ENCODE measurements at regions not wholly inside any gene's neighbourhood (a gene's known extent, or its start where the extent isn't known, plus 50 kb on each side); places are given as distances from the start of the nearest gene placed in this dataset.

DNA sequence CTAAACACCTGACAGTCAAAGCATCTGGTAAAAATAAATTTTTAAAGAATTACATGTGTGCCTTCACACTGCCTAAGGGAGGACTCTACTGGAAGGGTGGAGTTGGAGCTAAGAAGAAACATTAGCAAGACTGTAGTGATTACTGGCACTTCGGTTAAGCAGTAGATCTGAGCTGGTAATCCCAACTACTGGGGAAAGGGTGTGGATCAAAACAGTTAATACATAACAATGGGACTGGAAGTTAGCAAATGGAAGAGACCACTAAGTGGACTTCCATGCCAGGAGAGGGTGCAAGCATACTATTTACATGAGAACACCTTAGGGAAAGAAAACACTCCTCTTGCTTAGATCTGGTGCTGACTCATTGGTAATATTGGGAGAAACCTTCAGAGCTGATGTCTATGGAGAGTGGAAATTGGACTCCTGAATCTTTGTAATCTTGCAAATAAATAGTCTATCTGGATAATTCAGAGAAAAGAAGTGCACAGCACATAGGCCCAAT is 519.6 kb upstream of the LINC00305 start:
- no peak overlapping the region for H3K4me3 ChIP-seq (ENCODE audit: low read depth, low read length)
- TF ChIP-seq, protein P1, sequence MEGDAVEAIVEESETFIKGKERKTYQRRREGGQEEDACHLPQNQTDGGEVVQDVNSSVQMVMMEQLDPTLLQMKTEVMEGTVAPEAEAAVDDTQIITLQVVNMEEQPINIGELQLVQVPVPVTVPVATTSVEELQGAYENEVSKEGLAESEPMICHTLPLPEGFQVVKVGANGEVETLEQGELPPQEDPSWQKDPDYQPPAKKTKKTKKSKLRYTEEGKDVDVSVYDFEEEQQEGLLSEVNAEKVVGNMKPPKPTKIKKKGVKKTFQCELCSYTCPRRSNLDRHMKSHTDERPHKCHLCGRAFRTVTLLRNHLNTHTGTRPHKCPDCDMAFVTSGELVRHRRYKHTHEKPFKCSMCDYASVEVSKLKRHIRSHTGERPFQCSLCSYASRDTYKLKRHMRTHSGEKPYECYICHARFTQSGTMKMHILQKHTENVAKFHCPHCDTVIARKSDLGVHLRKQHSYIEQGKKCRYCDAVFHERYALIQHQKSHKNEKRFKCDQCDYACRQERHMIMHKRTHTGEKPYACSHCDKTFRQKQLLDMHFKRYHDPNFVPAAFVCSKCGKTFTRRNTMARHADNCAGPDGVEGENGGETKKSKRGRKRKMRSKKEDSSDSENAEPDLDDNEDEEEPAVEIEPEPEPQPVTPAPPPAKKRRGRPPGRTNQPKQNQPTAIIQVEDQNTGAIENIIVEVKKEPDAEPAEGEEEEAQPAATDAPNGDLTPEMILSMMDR (IDR thresholded peaks at IDR 0.05; ENCODE audit: borderline replicate concordance, insufficient read depth, low read depth, low read length): no peak

DNA sequence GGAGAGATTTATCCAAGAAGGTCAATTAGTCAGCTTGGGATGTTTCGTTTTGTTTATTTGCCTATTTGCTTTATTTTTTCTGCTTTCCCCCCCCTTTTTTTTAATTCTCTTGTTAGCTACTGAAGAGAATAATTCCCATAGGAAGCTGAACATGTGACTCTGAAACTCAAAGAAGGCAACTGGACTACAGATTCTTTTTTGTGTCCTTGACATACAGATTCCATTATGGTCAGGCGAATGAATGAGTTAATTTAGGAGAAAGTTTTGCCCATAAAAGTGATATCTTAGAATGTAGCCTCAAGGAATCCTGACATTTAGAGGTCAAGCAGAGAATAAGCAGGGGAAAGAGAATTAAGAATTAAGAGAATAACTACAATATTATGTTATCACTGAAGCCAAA is 514.2 kb upstream of the LINC00305 start:
- TF ChIP-seq, protein P1 (IDR thresholded peaks at IDR 0.05; ENCODE audit: borderline replicate concordance, insufficient read depth, low read depth, low read length): no peak

GRCh38 chr18:64659196-64659595 is 510.3 kb upstream of the LINC00305 start:
- TF ChIP-seq, protein P1 (IDR thresholded peaks at IDR 0.05; ENCODE audit: borderline replicate concordance, insufficient read depth, low read depth, low read length): no peak
- H3K4me3 ChIP-seq (ENCODE audit: low read depth, low read length): no peak overlapping the region

More for the DNA sequence above, 514.2 kb upstream of the LINC00305 start:
- no peak overlapping the region for H3K4me3 ChIP-seq (ENCODE audit: low read depth, low read length)

DNA sequence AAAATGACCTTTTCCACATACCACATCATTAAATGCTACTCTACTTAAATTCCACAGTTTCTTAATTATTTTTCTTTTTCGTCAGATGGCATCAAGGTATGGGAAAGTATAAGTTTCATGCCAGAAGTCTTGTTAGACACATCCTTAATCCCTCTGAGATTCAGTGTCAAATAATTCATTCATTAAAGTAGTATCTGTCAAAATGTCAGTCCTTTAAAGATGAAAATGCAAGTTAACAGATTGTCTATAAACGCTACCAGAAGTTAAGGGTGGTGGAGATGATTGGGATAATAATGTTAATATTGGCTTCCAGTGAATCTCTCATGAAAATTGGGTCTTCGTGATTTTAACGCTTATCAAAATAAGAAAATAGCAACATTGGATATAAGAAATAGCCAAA is 504.2 kb upstream of the LINC00305 start:
- no peak overlapping the region for H3K4me3 ChIP-seq (ENCODE audit: low read depth, low read length)
- TF ChIP-seq, protein P1 (IDR thresholded peaks at IDR 0.05; ENCODE audit: borderline replicate concordance, insufficient read depth, low read depth, low read length): no peak

GRCh38 chr18:64650068-64650467 is 501.2 kb upstream of the LINC00305 start:
- TF ChIP-seq, protein P1 (IDR thresholded peaks at IDR 0.05; ENCODE audit: borderline replicate concordance, insufficient read depth, low read depth, low read length): no peak

GRCh38 chr18:64645753-64646152 is 496.9 kb upstream of the LINC00305 start:
- TF ChIP-seq, protein P1 (IDR thresholded peaks at IDR 0.05; ENCODE audit: borderline replicate concordance, insufficient read depth, low read depth, low read length): no peak
- no peak overlapping the region for H3K4me3 ChIP-seq (ENCODE audit: low read depth, low read length)

More at GRCh38 chr18:64650068-64650467, 501.2 kb upstream of the LINC00305 start:
- H3K4me3 ChIP-seq (ENCODE audit: low read depth, low read length): no peak overlapping the region

GRCh38 chr18:64639536-64639935 is 490.6 kb upstream of the LINC00305 start:
- TF ChIP-seq, protein P1 (IDR thresholded peaks at IDR 0.05; ENCODE audit: borderline replicate concordance, insufficient read depth, low read depth, low read length): no peak
- H3K4me3 ChIP-seq (ENCODE audit: low read depth, low read length): no peak overlapping the region

Data from GM12875 (cell line).